GM13976 (cell line): ENCODE measurements at regions not wholly inside any gene's neighbourhood (a gene's known extent, or its start where the extent isn't known, plus 50 kb on each side); places are given as distances from the start of the nearest gene placed in this dataset.

ENCODE experiments used
- DNase-seq: peaks from one replicate; pipeline ENCODE4 v3.0.0; 2012; ENCODE audit warnings: low spot score
- CTCF ChIP-seq: IDR thresholded peaks from 2 replicates; pipeline ENCODE4 v1.5.1; 2012; ENCODE audit warnings: borderline replicate concordance, mild to moderate bottlenecking; ENCODE audit not compliant: insufficient read depth; ENCODE audit errors: extremely low read depth, missing control alignments, control extremely low read depth
- in situ Hi-C: fragments of 300-500 bp; cut with MboI; formaldehyde crosslinking; loops from one replicate; pipeline ENCODE4 v1.12.0; 2022; ENCODE audit warnings: low sequenced_read_pairs, mixed read lengths, inconsistent platforms; ENCODE audit not compliant: unreplicated experiment

GRCh38 chr5:165333623-165334022, 1828.2 kb downstream of the MAT2B start:
- in situ Hi-C loops, result no loop called here
- TF ChIP-seq CTCF, result no peak
- no peak for DNase-seq

- DNase-seq, result no peak
- TF ChIP-seq CTCF, result no peak
- in situ Hi-C loops, result no loop called here
Observed at GRCh38 chr5:165334201-165334600, 1828.8 kb downstream of the MAT2B start.

GRCh38 chr5:165349735-165350134, 1844.3 kb downstream of the MAT2B start:
- DNase-seq, result no peak
- in situ Hi-C loops, result no loop called here
- no peak for TF ChIP-seq CTCF

- TF ChIP-seq CTCF, result no peak
- in situ Hi-C loops, result no loop called here
- DNase-seq, result no peak
Observed at GRCh38 chr5:165351342-165351741, 1845.9 kb downstream of the MAT2B start.

GRCh38 chr5:165360366-165360765, 1854.9 kb downstream of the MAT2B start:
- DNase-seq, result no peak
- TF ChIP-seq CTCF, result no peak
- in situ Hi-C loops, result no loop called here

GRCh38 chr5:165360784-165361542, 1855.5 kb downstream of the MAT2B start:
- in situ Hi-C loops, result no loop called here
- DNase-seq, result no peak
- no peak for TF ChIP-seq CTCF
